HEK293T (cell line): ENCODE measurements at regions not wholly inside any gene's neighbourhood (a gene's known extent, or its start where the extent isn't known, plus 50 kb on each side); places are given as distances from the start of the nearest gene placed in this dataset.

Experiments used
- CTCF ChIA-PET: fragments of 350-600 bp; formaldehyde crosslinking; extraction: SDS; loops from one replicate; lab custom pipeline; 2021; ENCODE audit warnings: antibody characterized with exemption, inconsistent platforms; lab: Yijun Ruan, JAX
- POLR2A ChIA-PET: fragments of 350-600 bp; formaldehyde crosslinking; extraction: SDS; loops from one replicate; lab custom pipeline; 2020; ENCODE audit warnings: antibody characterized with exemption, inconsistent platforms; lab: Yijun Ruan, JAX
- DNase-seq: peaks from one replicate; pipeline ENCODE4 v3.0.0; 2012; ENCODE audit warnings: mixed read lengths; ENCODE audit errors: extremely low spot score
- ARNT ChIP-seq: fragments of 450-650 bp; IDR thresholded peaks from 2 replicates; pipeline ENCODE4 v1.6.1; 2017; ENCODE audit warnings: mild to moderate bottlenecking
- BHLHE40 ChIP-seq: fragments of 450-650 bp; IDR thresholded peaks from 2 replicates; pipeline ENCODE4 v1.6.1; 2016; ENCODE audit warnings: mild to moderate bottlenecking, moderate library complexity, borderline replicate concordance
- CTBP1 ChIP-seq: fragments of 450-650 bp; IDR thresholded peaks from 2 replicates; pipeline ENCODE4 v1.6.1; 2016; ENCODE audit warnings: borderline replicate concordance
- ELF4 ChIP-seq: fragments of 450-650 bp; IDR thresholded peaks from 2 replicates; pipeline ENCODE4 v1.6.1; 2017; ENCODE audit warnings: antibody characterized with exemption
- FOXA1 ChIP-seq: fragments of 450-650 bp; IDR thresholded peaks from 2 replicates; pipeline ENCODE4 v1.6.1; 2016; ENCODE audit warnings: mild to moderate bottlenecking
- FOXK2 ChIP-seq: fragments of 450-650 bp; IDR thresholded peaks from 2 replicates; pipeline ENCODE4 v1.6.1; 2016; ENCODE audit warnings: mild to moderate bottlenecking
- FOXM1 ChIP-seq: fragments of 450-650 bp; IDR thresholded peaks from 2 replicates; pipeline ENCODE4 v1.6.1; 2017; ENCODE audit warnings: mild to moderate bottlenecking, borderline replicate concordance
- HDGF ChIP-seq: fragments of 450-650 bp; IDR thresholded peaks from 2 replicates; pipeline ENCODE4 v1.6.1; 2017; ENCODE audit warnings: antibody characterized with exemption, borderline replicate concordance
- L3MBTL2 ChIP-seq: fragments of 450-650 bp; conservative IDR thresholded peaks from 2 replicates; pipeline ENCODE4 v1.6.1; 2016; ENCODE audit warnings: mild to moderate bottlenecking
- LEF1 ChIP-seq: fragments of 450-650 bp; IDR thresholded peaks from 2 replicates; pipeline ENCODE4 v1.6.1; 2017; ENCODE audit warnings: mild to moderate bottlenecking, borderline replicate concordance
- NFRKB ChIP-seq: fragments of 450-650 bp; IDR thresholded peaks from 2 replicates; pipeline ENCODE4 v1.6.1; 2016; ENCODE audit warnings: mild to moderate bottlenecking, moderate library complexity
- PKNOX1 ChIP-seq: fragments of 450-650 bp; IDR thresholded peaks from 2 replicates; pipeline ENCODE4 v1.6.1; 2016
- SP1 ChIP-seq: fragments of 450-650 bp; IDR thresholded peaks from 2 replicates; pipeline ENCODE4 v1.6.1; 2017
- SUZ12 ChIP-seq: fragments of 450-650 bp; IDR thresholded peaks from 2 replicates; pipeline ENCODE4 v1.6.1; 2016; ENCODE audit warnings: mild to moderate bottlenecking
- TARDBP ChIP-seq: fragments of 450-650 bp; IDR thresholded peaks from 2 replicates; pipeline ENCODE4 v1.6.1; 2016
- ZNF384 ChIP-seq: fragments of 450-650 bp; IDR thresholded peaks from 2 replicates; pipeline ENCODE4 v1.6.1; 2016

- ChIA-PET POLR2A (no interaction called here), CTCF (no interaction called here)
- no peak for DNase-seq
- TF ChIP-seq FOXA1 (no peak), L3MBTL2 (no peak), ARNT (no peak), HDGF (no peak), FOXK2 (no peak), SP1 (no peak), CTBP1 (no peak), PKNOX1 (no peak), NFRKB (no peak), LEF1 (no peak), TARDBP (no peak)
These were observed 220.4 kb upstream of the HTR2A start for GRCh38 chr13:47117268-47117667.

- POLR2A ChIA-PET: no interaction called here
- TF ChIP-seq LEF1 (no peak), CTBP1 (no peak), ZNF384 (no peak), FOXK2 (no peak), SUZ12 (no peak), TARDBP (no peak), L3MBTL2 (no peak), ELF4 (no peak), NFRKB (no peak)
- CTCF ChIA-PET: no interaction called here
- DNase-seq: no peak
These were observed 217.2 kb upstream of the HTR2A start for GRCh38 chr13:47114030-47114429.

- no peak for DNase-seq
- POLR2A ChIA-PET: no interaction called here
- no peak for TF ChIP-seq SP1
- no peak for TF ChIP-seq SUZ12
- TF ChIP-seq BHLHE40: no peak
- no peak for TF ChIP-seq ELF4
- TF ChIP-seq NFRKB: no peak
- TF ChIP-seq FOXM1: no peak
- CTCF ChIA-PET: no interaction called here
These were observed 216.0 kb upstream of the HTR2A start for GRCh38 chr13:47112903-47113299.

- no peak for TF ChIP-seq SP1
- no peak for TF ChIP-seq LEF1
- no peak for TF ChIP-seq BHLHE40
- TF ChIP-seq FOXM1: no peak
- no peak for TF ChIP-seq NFRKB
- no peak for DNase-seq
- CTCF ChIA-PET: no interaction called here
- POLR2A ChIA-PET: no interaction called here
These were observed 215.5 kb upstream of the HTR2A start for GRCh38 chr13:47112205-47112902.

GRCh38 chr13:47111499-47111898, 214.6 kb upstream of the HTR2A start:
- no peak for TF ChIP-seq L3MBTL2
- no peak for TF ChIP-seq SUZ12
- TF ChIP-seq SP1: no peak
- no peak for TF ChIP-seq HDGF
- no peak for TF ChIP-seq NFRKB
- no peak for TF ChIP-seq CTBP1
- TF ChIP-seq TARDBP: no peak
- TF ChIP-seq FOXA1: no peak
- TF ChIP-seq ELF4: no peak
- TF ChIP-seq LEF1: no peak
- TF ChIP-seq ARNT: no peak
- TF ChIP-seq FOXM1: no peak
- TF ChIP-seq BHLHE40: no peak
- TF ChIP-seq ZNF384: no peak
- TF ChIP-seq PKNOX1: no peak
- TF ChIP-seq FOXK2: no peak
- ChIA-PET POLR2A (no interaction called here), CTCF (no interaction called here)
- DNase-seq: no peak

GRCh38 chr13:47110833-47111240, 214.0 kb upstream of the HTR2A start:
- POLR2A ChIA-PET: no interaction called here
- DNase-seq: no peak
- CTCF ChIA-PET: no interaction called here
- no peak for TF ChIP-seq ARNT
- TF ChIP-seq L3MBTL2: no peak
- TF ChIP-seq BHLHE40: no peak
- no peak for TF ChIP-seq NFRKB
- no peak for TF ChIP-seq SUZ12
- TF ChIP-seq TARDBP: no peak

GRCh38 chr13:47110141-47110540, 213.3 kb upstream of the HTR2A start:
- CTCF ChIA-PET: no interaction called here
- no peak for DNase-seq
- TF ChIP-seq ARNT (no peak), ZNF384 (no peak), SP1 (no peak), TARDBP (no peak), BHLHE40 (no peak), ELF4 (no peak)
- POLR2A ChIA-PET: no interaction called here
